DND-41 (cell line): ENCODE measurements at regions not wholly inside any gene's neighbourhood (a gene's known extent, or its start where the extent isn't known, plus 50 kb on each side); places are given as distances from the start of the nearest gene placed in this dataset.

Experiments used
- ATAC-seq: fragments of 200-7000 bp; cut with Tn5 transposase; 3 replicates; pipeline ENCODE4 v1.9.1; 2021; ENCODE audit warnings: low read depth; ENCODE audit not compliant: insufficient read depth
- DNase-seq: peaks from one replicate; pipeline ENCODE4 v3.0.0-alpha.2; 2020
- H2AFZ ChIP-seq: 2 replicates; pipeline ENCODE4 v1.6.0; 2012; ENCODE audit warnings: low read depth, low read length
- H3K27ac ChIP-seq: 2 replicates; pipeline ENCODE4 v1.5.1; 2012; ENCODE audit warnings: low read length, inconsistent platforms
- H3K27me3 ChIP-seq: fragments of 200-600 bp; sonication (generic); 2 replicates; pipeline ENCODE4 v1.6.0; 2012; ENCODE audit warnings: low read length, mild to moderate bottlenecking, inconsistent platforms; ENCODE audit not compliant: insufficient read depth, poor library complexity
- H3K36me3 ChIP-seq: 2 replicates; pipeline ENCODE4 v1.5.1; 2012; ENCODE audit warnings: low read length, inconsistent platforms; ENCODE audit not compliant: insufficient read depth
- H3K4me1 ChIP-seq: 2 replicates; pipeline ENCODE4 v1.5.1; 2012; ENCODE audit warnings: mild to moderate bottlenecking, low read length; ENCODE audit not compliant: insufficient read depth
- H3K4me2 ChIP-seq: 2 replicates; pipeline ENCODE4 v1.6.0; 2012; ENCODE audit warnings: mild to moderate bottlenecking, moderate library complexity, low read length, inconsistent platforms; ENCODE audit not compliant: insufficient read depth
- H3K4me3 ChIP-seq, 2 experiments: fragments of 200-600 bp in 1 of 2; shearing (Covaris generic) in 1 of 2; 2 replicates each; pipeline ENCODE4 v1.5.1; 2012 to 2016; ENCODE audit warnings: inconsistent platforms in 2 of 2, low read length in 2 of 2, mild to moderate bottlenecking in 2 of 2, low read depth in 1 of 2, moderate library complexity in 1 of 2
- H3K79me2 ChIP-seq: 2 replicates; pipeline ENCODE4 v1.6.0; 2012; ENCODE audit warnings: low read length, inconsistent platforms; ENCODE audit not compliant: insufficient read depth
- H3K9ac ChIP-seq: 2 replicates; pipeline ENCODE4 v1.6.0; 2012; ENCODE audit warnings: low read depth, mild to moderate bottlenecking, inconsistent platforms, low read length, moderate library complexity
- H3K9me3 ChIP-seq: 2 replicates; pipeline ENCODE4 v1.5.1; 2012; ENCODE audit warnings: low read length, moderate library complexity, mild to moderate bottlenecking, inconsistent platforms; ENCODE audit not compliant: insufficient read depth, severe bottlenecking
- H4K20me1 ChIP-seq: 2 replicates; pipeline ENCODE4 v1.6.0; 2012; ENCODE audit warnings: low read length; ENCODE audit not compliant: insufficient read depth
- CTCF ChIP-seq: IDR thresholded peaks from 2 replicates; pipeline ENCODE4 v1.5.1; 2012; ENCODE audit warnings: borderline replicate concordance, low read length, moderate library complexity, mild to moderate bottlenecking; ENCODE audit not compliant: poor library complexity, severe bottlenecking; ENCODE audit errors: extremely low read depth
- EZH2 ChIP-seq: IDR thresholded peaks from 3 replicates; pipeline ENCODE4 v1.6.1; 2012; ENCODE audit warnings: borderline replicate concordance, low read depth, mild to moderate bottlenecking, moderate library complexity, low read length, inconsistent platforms; ENCODE audit not compliant: severe bottlenecking

GRCh38 chr13:22744688-22745452 lies 435.9 kb upstream of the SGCG start:
- Histone ChIP-seq H3K4me2 (no peak overlapping the region), H3K27ac (no peak overlapping the region), H2AFZ (no peak overlapping the region), H3K27me3 (no peaks in the 10 kb centered on the region), H3K79me2 (no peaks in the 10 kb centered on the region), H4K20me1 (no peaks in the 10 kb centered on the region), H3K9ac (no peak overlapping the region), H3K4me1 (no peaks in the 10 kb centered on the region), H3K9me3 (no peaks in the 10 kb centered on the region), H3K4me3 (no peak overlapping the region), H3K36me3 (no peaks in the 10 kb centered on the region)
- no peak for TF ChIP-seq EZH2
- TF ChIP-seq CTCF = no peak
- ATAC-seq = no peak
- DNase-seq = no peak

GRCh38 chr13:22748866-22749577 lies 431.8 kb upstream of the SGCG start:
- H3K4me1 ChIP-seq = no peaks in the 10 kb centered on the region
- H3K79me2 ChIP-seq = no peaks in the 10 kb centered on the region
- no peak overlapping the region for H3K9ac ChIP-seq
- no peak overlapping the region for H3K4me3 ChIP-seq
- H3K9me3 ChIP-seq = peaks cover 5% of the 10 kb centered on the region
- no peak overlapping the region for H3K27ac ChIP-seq
- H4K20me1 ChIP-seq = no peaks in the 10 kb centered on the region
- no peak overlapping the region for H2AFZ ChIP-seq
- TF ChIP-seq CTCF (no peak), EZH2 (no peak)
- H3K27me3 ChIP-seq = no peaks in the 10 kb centered on the region
- no peak for DNase-seq
- H3K36me3 ChIP-seq = no peaks in the 10 kb centered on the region
- no peak for ATAC-seq
- H3K4me2 ChIP-seq = no peak overlapping the region

GRCh38 chr13:22749626-22750025 lies 431.2 kb upstream of the SGCG start:
- H3K4me2 ChIP-seq = no peak overlapping the region
- H3K79me2 ChIP-seq = no peaks in the 10 kb centered on the region
- H4K20me1 ChIP-seq = no peaks in the 10 kb centered on the region
- no peak overlapping the region for H3K27ac ChIP-seq
- H3K9me3 ChIP-seq = peaks cover 6% of the 10 kb centered on the region
- H3K9ac ChIP-seq = no peak overlapping the region
- H3K4me1 ChIP-seq = no peaks in the 10 kb centered on the region
- no peak for TF ChIP-seq EZH2
- TF ChIP-seq CTCF = no peak
- no peaks in the 10 kb centered on the region for H3K36me3 ChIP-seq
- no peak overlapping the region for H2AFZ ChIP-seq
- no peak for ATAC-seq
- no peak for DNase-seq
- no peaks in the 10 kb centered on the region for H3K27me3 ChIP-seq
- no peak overlapping the region for H3K4me3 ChIP-seq
